SH-SY5Y (cell line): ENCODE measurements at regions not wholly inside any gene's neighbourhood (a gene's known extent, or its start where the extent isn't known, plus 50 kb on each side); places are given as distances from the start of the nearest gene placed in this dataset.

Experiments
- GATA2 ChIP-seq: IDR thresholded peaks from 2 replicates; pipeline ENCODE4 v1.6.1; 2011; ENCODE audit warnings: mild to moderate bottlenecking, low read depth, low read length
- GATA3 ChIP-seq: IDR thresholded peaks from 2 replicates; pipeline ENCODE4 v1.6.1; 2011; ENCODE audit warnings: low read depth, mild to moderate bottlenecking, low read length, moderate library complexity

DNA sequence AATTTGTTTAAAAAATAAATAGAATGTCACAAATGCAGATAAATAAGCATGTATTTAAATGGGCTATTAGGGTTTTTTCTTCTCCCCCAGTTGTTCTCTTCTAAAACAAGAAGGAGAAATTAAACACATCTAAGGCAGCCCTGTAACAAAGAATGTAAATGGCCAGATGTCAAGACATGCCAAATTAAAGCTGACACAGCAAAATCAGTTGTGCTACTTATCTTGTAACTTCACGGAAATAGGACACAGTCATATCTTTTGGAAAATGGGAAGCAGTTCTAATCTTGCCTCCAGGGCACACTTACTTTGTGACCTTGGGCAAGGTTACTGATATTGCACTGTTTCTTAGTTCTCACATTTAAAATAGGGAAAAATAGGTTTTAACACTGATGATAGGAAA, 200.1 kb upstream of the NRXN1 start:
- TF ChIP-seq GATA3 (no peak), GATA2 (no peak)
